ENCODE measurements at regions not wholly inside any gene's neighbourhood (a gene's known extent, or its start where the extent isn't known, plus 50 kb on each side); places are given as distances from the start of the nearest gene placed in this dataset.
A peak's percentile ranks its signal among the peaks of the same experiment; 100 is the strongest.

DNA sequence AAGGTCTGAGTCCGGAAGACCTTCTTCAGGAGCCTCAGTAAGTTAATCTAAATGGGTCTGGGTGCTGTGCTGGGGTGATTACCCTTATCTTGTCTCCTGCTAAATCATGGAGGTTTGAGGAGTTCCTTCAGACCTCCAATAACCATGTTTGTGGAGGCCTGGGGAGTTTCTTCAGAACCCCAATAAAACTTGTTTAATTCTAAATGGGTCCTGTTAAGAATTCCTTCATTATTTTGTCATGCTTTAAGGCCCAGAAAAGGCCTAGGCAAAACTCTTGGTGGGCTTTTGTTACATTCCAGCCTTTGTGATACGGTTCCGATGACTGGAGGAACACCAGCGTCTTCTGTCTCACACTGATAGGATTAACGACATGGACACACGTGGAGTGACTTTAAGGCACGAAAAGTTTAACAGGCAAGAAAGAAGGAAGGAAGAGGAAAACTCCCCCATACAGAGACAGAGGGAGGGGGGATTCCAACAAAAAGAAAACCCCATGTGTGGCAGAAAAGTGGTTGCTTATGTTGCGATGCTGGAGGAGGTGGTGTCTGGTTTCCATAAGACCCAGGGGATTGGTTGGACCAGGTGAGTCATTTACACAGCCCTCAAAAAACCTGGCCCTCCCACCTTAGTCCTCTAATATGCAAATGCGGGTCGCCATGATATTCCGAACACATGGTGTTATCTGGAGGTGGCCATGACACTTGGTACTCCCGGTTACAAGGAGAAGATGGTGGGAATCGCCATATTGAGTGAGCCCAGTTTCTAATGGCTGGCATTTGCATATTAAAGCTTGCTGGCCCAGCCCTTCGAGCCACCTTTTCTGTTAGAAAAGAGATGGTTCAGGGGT, 72.6 kb upstream of the MFGE8 start (continued):
- TF ChIP-seq, protein P1, sequence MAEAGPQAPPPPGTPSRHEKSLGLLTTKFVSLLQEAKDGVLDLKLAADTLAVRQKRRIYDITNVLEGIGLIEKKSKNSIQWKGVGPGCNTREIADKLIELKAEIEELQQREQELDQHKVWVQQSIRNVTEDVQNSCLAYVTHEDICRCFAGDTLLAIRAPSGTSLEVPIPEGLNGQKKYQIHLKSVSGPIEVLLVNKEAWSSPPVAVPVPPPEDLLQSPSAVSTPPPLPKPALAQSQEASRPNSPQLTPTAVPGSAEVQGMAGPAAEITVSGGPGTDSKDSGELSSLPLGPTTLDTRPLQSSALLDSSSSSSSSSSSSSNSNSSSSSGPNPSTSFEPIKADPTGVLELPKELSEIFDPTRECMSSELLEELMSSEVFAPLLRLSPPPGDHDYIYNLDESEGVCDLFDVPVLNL (CRISPR knock-in tag; IDR thresholded peaks at IDR 0.05; ENCODE audit: low read depth) = no peak
- TF ChIP-seq ZC3H11A (IDR thresholded peaks at IDR 0.05; ENCODE audit: low read depth, low read length) (no peak), CEBPB (tag; IDR thresholded peaks at IDR 0.05) (no peak)

DNA sequence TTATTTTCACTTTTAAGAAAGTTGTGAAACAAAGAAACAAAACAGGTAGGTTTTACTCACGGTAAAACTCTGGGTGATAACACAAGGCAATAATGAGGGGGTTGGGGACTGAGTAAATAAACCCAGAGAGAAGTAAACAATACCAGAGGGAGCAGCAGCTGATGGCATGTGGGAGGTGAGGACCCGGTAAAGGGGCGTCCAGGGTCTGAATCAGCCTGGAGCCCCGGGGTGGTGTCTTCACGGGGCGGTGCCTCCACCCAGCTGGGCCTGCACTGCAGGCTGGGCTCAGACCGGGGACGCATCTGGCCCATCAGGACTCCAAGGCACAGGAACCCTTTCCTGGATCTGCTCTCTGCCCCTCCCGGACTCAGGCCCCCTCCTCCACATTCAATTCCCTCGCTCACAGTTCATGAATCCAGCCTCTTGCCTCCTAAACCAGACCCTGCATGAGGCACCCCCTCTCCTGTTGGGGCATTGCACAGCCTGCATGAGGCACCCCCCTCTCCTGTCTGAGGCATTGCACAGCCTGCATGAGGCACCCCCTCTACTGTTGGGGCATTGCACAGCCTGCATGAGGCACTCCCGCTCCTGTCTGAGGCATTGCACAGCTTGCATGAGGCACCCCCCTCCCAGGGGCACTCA, 73.9 kb upstream of the MFGE8 start:
- Histone ChIP-seq H2AFZ (ENCODE audit: low read depth, low read length) (peak overlapping the region; percentile 89), H3K4me3 (no peak overlapping the region), H3K27ac (ENCODE audit: extremely low read depth, low read depth, low read length) (peak overlapping the region; percentile 91), H3K4me1 (replicated peaks in 1 of 2; ENCODE audit: control insufficient read depth in 2 of 2, insufficient read depth in 2 of 2, low read length in 2 of 2) (peaks cover 38 to 67% of the 10 kb centered on the region in 2 experiments), H3K9me1 (ENCODE audit: control insufficient read depth, insufficient read depth, low read length) (no peaks in the 10 kb centered on the region), H3K36me3 (ENCODE audit: control insufficient read depth, insufficient read depth, low read length) (no peaks in the 10 kb centered on the region), H3K27me3 (ENCODE audit: control insufficient read depth in 2 of 2, insufficient read depth in 2 of 2, low read length in 2 of 2) (no peaks in the 10 kb centered on the region), H3K9me3 (replicated peaks; ENCODE audit: control insufficient read depth, insufficient read depth, low read depth, low read length) (no peaks in the 10 kb centered on the region), H3K79me2 (ENCODE audit: control insufficient read depth, insufficient read depth, low read length) (no peaks in the 10 kb centered on the region), H4K20me1 (replicated peaks; ENCODE audit: control insufficient read depth, insufficient read depth, low read length) (no peaks in the 10 kb centered on the region), H3K9ac (ENCODE audit: insufficient read depth in 1 of 2, low read depth in 2 of 2, low read length in 2 of 2) (peak overlapping the region; percentile 74 to 80), H3K4me2 (ENCODE audit: insufficient read depth, low read length) (peak overlapping the region; percentile 65)
- POLR2A ChIA-PET = interaction anchor here (0.7 to 1.2 kb wide), 2 partner anchors 122 to 1478 kb away, joined by 3 read pairs; no protein-coding TSS in a partner anchor
- intact Hi-C loops (cut with micrococcal nuclease) (loop anchor here (5.0 kb wide), 2 partner anchors 50 to 75 kb away; partner anchors contain the start of gene MFGE8), in situ Hi-C loops (cut with MboI) (no loop called here)
- FAIRE-seq (no peak), ATAC-seq (peak; percentile 36), DNase-seq (ENCODE audit: extremely low read depth in 1 of 4, low spot score in 3 of 4) (peak; percentile 42 to 57 (median 54))
- BruUV-seq (replicated peaks) = no TSS peak
- 14% methylated on average over 9 of the region's 11 CpGs for WGBS (ENCODE audit: insufficient coverage, low coverage, missing lambda C conversion rate)
- CTCF ChIA-PET (ENCODE audit: low intra/inter-chr PET ratio) = no interaction called here
- TF ChIP-seq ZBTB17 (CRISPR knock-in tag; IDR thresholded peaks at IDR 0.05) (peak; percentile 15; the same call in 1 of the 2 replicates), XRCC4 (IDR thresholded peaks at IDR 0.05; ENCODE audit: extremely low read depth, insufficient read depth, insufficient read length) (no peak), FOXA3 (CRISPR knock-in tag; conservative IDR thresholded peaks at IDR 0.05 in 1 of 2, IDR thresholded peaks at IDR 0.05 in 1 of 2) (0 out of 4 replicates have a peak, but pooled peaks of 1 of the 2 experiments have one; percentile 16), U2AF1 (optimal IDR thresholded peaks at IDR 0.05; ENCODE audit: low read depth, low read length) (no peak)
- TF ChIP-seq, protein P2, sequence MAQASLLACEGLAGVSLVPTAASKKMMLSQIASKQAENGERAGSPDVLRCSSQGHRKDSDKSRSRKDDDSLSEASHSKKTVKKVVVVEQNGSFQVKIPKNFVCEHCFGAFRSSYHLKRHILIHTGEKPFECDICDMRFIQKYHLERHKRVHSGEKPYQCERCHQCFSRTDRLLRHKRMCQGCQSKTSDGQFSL (CRISPR knock-in tag; IDR thresholded peaks at IDR 0.05) = peak; percentile 81; the same call in 1 of the 2 replicates
- TF ChIP-seq, protein P2 (tag; IDR thresholded peaks at IDR 0.05) = peak in 1 of 2 experiments; percentile 26; a peak in 1 of 4 replicates
- TF ChIP-seq, protein P3, sequence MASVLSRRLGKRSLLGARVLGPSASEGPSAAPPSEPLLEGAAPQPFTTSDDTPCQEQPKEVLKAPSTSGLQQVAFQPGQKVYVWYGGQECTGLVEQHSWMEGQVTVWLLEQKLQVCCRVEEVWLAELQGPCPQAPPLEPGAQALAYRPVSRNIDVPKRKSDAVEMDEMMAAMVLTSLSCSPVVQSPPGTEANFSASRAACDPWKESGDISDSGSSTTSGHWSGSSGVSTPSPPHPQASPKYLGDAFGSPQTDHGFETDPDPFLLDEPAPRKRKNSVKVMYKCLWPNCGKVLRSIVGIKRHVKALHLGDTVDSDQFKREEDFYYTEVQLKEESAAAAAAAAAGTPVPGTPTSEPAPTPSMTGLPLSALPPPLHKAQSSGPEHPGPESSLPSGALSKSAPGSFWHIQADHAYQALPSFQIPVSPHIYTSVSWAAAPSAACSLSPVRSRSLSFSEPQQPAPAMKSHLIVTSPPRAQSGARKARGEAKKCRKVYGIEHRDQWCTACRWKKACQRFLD (CRISPR knock-in tag; IDR thresholded peaks at IDR 0.05) = no peak
- TF ChIP-seq, protein P4, sequence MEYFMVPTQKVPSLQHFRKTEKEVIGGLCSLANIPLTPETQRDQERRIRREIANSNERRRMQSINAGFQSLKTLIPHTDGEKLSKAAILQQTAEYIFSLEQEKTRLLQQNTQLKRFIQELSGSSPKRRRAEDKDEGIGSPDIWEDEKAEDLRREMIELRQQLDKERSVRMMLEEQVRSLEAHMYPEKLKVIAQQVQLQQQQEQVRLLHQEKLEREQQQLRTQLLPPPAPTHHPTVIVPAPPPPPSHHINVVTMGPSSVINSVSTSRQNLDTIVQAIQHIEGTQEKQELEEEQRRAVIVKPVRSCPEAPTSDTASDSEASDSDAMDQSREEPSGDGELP (CRISPR knock-in tag; IDR thresholded peaks at IDR 0.05; ENCODE audit: borderline replicate concordance) = peak; percentile 64; the same call in 1 of the 2 replicates

Measured in K562 (cell line).